SU-DHL-6 (cell line): ENCODE measurements at regions not wholly inside any gene's neighbourhood (a gene's known extent, or its start where the extent isn't known, plus 50 kb on each side); places are given as distances from the start of the nearest gene placed in this dataset.
"Not testable (repeated sequence)": the region's sequence is repeated elsewhere in the genome, so short reads cannot be mapped to it uniquely, and the experiment has no call there.

Source experiments
- H2AFZ ChIP-seq: fragments of 200-600 bp; sonication (generic); 2 replicates; pipeline ENCODE4 v1.6.1; 2014; ENCODE audit warnings: low read depth, mild to moderate bottlenecking, moderate library complexity, mixed read lengths, antibody characterized with exemption, low read length; ENCODE audit not compliant: severe bottlenecking
- H3F3A ChIP-seq: fragments of 200-600 bp; shearing (Covaris generic); 2 replicates; pipeline ENCODE4 v1.6.0; 2016; ENCODE audit warnings: antibody characterized with exemption, mild to moderate bottlenecking; ENCODE audit not compliant: insufficient read depth
- H3K27ac ChIP-seq: fragments of 200-600 bp; sonication (generic); 2 replicates; pipeline ENCODE4 v1.5.1; 2016; ENCODE audit warnings: low read depth, mild to moderate bottlenecking, low read length, moderate library complexity, mixed read lengths
- H3K27me3 ChIP-seq: fragments of 200-600 bp; sonication (generic), shearing (Covaris generic); 2 replicates; pipeline ENCODE4 v1.6.0; 2014; ENCODE audit warnings: mild to moderate bottlenecking, low read length
- H3K36me3 ChIP-seq: fragments of 200-600 bp; sonication (generic); 2 replicates; pipeline ENCODE4 v1.6.1; 2014; ENCODE audit warnings: mild to moderate bottlenecking, low read length, mixed read lengths
- H3K4me2 ChIP-seq: fragments of 300-600, 200-600 bp; shearing (Covaris generic), sonication (generic); 2 replicates; pipeline ENCODE4 v1.6.0; 2014; ENCODE audit warnings: low read length, low read depth, mild to moderate bottlenecking; ENCODE audit not compliant: poor library complexity, severe bottlenecking
- H3K4me3 ChIP-seq: fragments of 200-600 bp; sonication (generic); 2 replicates; pipeline ENCODE4 v1.5.1; 2014; ENCODE audit warnings: antibody characterized with exemption, low read length, mild to moderate bottlenecking, mixed read lengths; ENCODE audit not compliant: insufficient read depth, poor library complexity, severe bottlenecking
- H3K79me2 ChIP-seq: fragments of 200-600 bp; sonication (generic); 2 replicates; pipeline ENCODE4 v1.6.1; 2014; ENCODE audit warnings: mild to moderate bottlenecking, low read length, moderate library complexity; ENCODE audit not compliant: insufficient read depth
- H3K9ac ChIP-seq: fragments of 200-600 bp; sonication (generic); 2 replicates; pipeline ENCODE4 v1.7.0; 2014; ENCODE audit warnings: mild to moderate bottlenecking, low read length
- H3K9me2 ChIP-seq: fragments of 200-600 bp; sonication (generic); replicated peaks from 2 replicates; pipeline ENCODE4 v1.6.1; 2014; ENCODE audit warnings: low read length; ENCODE audit not compliant: insufficient read depth
- H3K9me3 ChIP-seq: fragments of 200-600 bp; sonication (generic); 2 replicates; pipeline ENCODE4 v1.6.1; 2014; ENCODE audit warnings: low read length, mixed read lengths; ENCODE audit not compliant: insufficient read depth
- H4K20me1 ChIP-seq: fragments of 200-600 bp; sonication (generic); 2 replicates; pipeline ENCODE4 v1.6.1; 2014; ENCODE audit warnings: low read depth, mild to moderate bottlenecking, antibody characterized with exemption, low read length, moderate library complexity, mixed read lengths
- EZH2phosphoT487 ChIP-seq: fragments of 200-600 bp; sonication (generic), shearing (Covaris generic); conservative IDR thresholded peaks from 2 replicates; pipeline ENCODE4 v1.6.1; 2018; ENCODE audit warnings: mild to moderate bottlenecking, antibody characterized with exemption, low read length, moderate library complexity, mixed read lengths
- TF ChIP-seq, protein P1 (sequence below): fragments of 200-600 bp; sonication (generic); IDR thresholded peaks from one replicate; pipeline ENCODE4 v1.5.1; 2017; ENCODE audit warnings: antibody characterized with exemption, mild to moderate bottlenecking, low read length, moderate library complexity; ENCODE audit not compliant: insufficient read depth, poor library complexity, severe bottlenecking

DNA sequence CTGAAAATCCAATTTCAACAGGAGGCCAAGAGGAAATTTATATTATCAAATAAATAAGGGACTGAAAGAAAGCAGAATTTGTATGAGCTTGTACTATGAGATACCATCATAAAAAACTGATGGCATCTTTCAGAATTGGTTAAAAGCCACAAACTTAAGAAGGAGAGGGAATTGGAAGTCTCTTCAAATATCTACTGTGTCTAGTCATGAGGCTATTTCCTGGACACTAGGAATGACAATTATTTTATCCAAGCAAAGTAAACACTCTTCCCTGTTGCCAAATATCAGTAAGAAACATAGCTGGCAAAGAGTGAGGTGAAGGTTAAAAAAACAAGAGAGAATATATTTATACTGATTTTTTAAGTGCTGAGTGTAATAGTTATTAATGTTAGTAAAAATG, 101.5 kb upstream of the ARRDC3 start:
- TF ChIP-seq, protein P1, sequence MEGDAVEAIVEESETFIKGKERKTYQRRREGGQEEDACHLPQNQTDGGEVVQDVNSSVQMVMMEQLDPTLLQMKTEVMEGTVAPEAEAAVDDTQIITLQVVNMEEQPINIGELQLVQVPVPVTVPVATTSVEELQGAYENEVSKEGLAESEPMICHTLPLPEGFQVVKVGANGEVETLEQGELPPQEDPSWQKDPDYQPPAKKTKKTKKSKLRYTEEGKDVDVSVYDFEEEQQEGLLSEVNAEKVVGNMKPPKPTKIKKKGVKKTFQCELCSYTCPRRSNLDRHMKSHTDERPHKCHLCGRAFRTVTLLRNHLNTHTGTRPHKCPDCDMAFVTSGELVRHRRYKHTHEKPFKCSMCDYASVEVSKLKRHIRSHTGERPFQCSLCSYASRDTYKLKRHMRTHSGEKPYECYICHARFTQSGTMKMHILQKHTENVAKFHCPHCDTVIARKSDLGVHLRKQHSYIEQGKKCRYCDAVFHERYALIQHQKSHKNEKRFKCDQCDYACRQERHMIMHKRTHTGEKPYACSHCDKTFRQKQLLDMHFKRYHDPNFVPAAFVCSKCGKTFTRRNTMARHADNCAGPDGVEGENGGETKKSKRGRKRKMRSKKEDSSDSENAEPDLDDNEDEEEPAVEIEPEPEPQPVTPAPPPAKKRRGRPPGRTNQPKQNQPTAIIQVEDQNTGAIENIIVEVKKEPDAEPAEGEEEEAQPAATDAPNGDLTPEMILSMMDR, result no peak
- no peak for TF ChIP-seq EZH2phosphoT487
- Histone ChIP-seq H3K4me2 (no peak overlapping the region), H3K27ac (no peak overlapping the region), H3K4me3 (no peak overlapping the region), H3K27me3 (no peaks in the 10 kb centered on the region), H3K9me2 (no peaks in the 10 kb centered on the region), H3K36me3 (no peaks in the 10 kb centered on the region), H4K20me1 (no peaks in the 10 kb centered on the region), H2AFZ (no peak overlapping the region), H3F3A (no peaks in the 10 kb centered on the region), H3K79me2 (no peaks in the 10 kb centered on the region), H3K9ac (no peak overlapping the region), H3K9me3 (no peaks in the 10 kb centered on the region)

- not testable (repeated sequence) for H2AFZ ChIP-seq, H3K4me2 ChIP-seq, H3K4me3 ChIP-seq
Observed at GRCh38 chr5:91479376-91479775, 96.3 kb upstream of the ARRDC3 start.

DNA sequence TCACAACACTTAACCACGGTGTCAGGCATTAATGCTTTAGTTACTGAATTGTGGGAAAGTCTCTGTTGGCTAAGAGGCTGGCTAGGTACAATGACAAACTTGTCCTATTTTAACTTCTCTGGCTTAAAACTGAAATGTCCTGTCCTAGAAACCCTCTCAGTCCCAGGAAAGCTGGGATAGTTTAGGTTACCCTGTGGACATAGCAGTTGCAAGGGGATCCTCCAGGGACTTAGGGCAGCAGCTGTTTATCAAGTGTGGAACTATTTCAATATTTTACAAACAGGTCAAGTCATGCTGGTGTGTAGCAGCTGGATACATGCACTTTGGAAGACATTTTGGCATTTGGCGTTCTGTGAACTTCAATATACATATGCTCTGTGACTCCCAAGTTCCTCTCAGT, 95.0 kb upstream of the ARRDC3 start:
- Histone ChIP-seq H3K27ac (no peak overlapping the region), H3K4me2 (no peak overlapping the region), H3K9ac (no peak overlapping the region), H3K36me3 (no peaks in the 10 kb centered on the region), H3K27me3 (no peaks in the 10 kb centered on the region), H3F3A (no peaks in the 10 kb centered on the region), H3K79me2 (no peaks in the 10 kb centered on the region), H3K9me2 (no peaks in the 10 kb centered on the region), H4K20me1 (no peaks in the 10 kb centered on the region), H3K4me3 (no peak overlapping the region), H2AFZ (no peak overlapping the region), H3K9me3 (no peaks in the 10 kb centered on the region)
- TF ChIP-seq, protein P1, result no peak
- TF ChIP-seq EZH2phosphoT487, result no peak

More at GRCh38 chr5:91479376-91479775, 96.3 kb upstream of the ARRDC3 start:
- not testable (repeated sequence) for H3K9me3 ChIP-seq, H3K36me3 ChIP-seq, H3F3A ChIP-seq, H3K27me3 ChIP-seq, H4K20me1 ChIP-seq, H3K79me2 ChIP-seq, H3K9ac ChIP-seq, H3K27ac ChIP-seq, H3K9me2 ChIP-seq

DNA sequence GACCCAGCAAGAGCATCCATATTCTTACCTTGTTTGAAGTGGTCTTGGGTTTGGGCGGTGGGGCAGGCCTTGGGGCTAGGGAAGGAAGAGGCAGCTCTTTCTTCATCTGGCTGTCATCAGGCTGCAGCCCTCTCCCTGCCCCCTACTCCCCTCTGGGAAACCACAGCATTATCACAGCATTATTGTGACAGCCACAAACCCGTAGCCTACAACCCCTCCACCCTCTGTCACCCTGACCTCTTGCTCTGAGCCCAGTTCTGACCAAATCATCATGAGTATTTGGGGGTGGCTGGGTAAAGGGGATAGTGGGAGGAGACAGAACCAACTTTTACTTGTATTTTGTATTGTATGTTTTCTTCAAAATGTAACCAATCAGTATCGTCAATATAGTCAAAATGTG, 94.3 kb upstream of the ARRDC3 start:
- no peaks in the 10 kb centered on the region for H3K9me2 ChIP-seq
- H3K9ac ChIP-seq, result no peak overlapping the region
- no peaks in the 10 kb centered on the region for H3K36me3 ChIP-seq
- H2AFZ ChIP-seq, result no peak overlapping the region
- H3K27me3 ChIP-seq, result no peaks in the 10 kb centered on the region
- no peaks in the 10 kb centered on the region for H4K20me1 ChIP-seq
- TF ChIP-seq, protein P1, result no peak
- TF ChIP-seq EZH2phosphoT487, result no peak
- H3K9me3 ChIP-seq, result no peaks in the 10 kb centered on the region
- no peaks in the 10 kb centered on the region for H3F3A ChIP-seq
- H3K4me2 ChIP-seq, result no peak overlapping the region
- H3K4me3 ChIP-seq, result no peak overlapping the region
- H3K27ac ChIP-seq, result no peak overlapping the region
- H3K79me2 ChIP-seq, result no peaks in the 10 kb centered on the region
